ENCODE measurements at regions not wholly inside any gene's neighbourhood (a gene's known extent, or its start where the extent isn't known, plus 50 kb on each side); places are given as distances from the start of the nearest gene placed in this dataset.

- DNase-seq (ENCODE audit: low read depth in 4 of 4, low spot score in 2 of 4) = no peak
Observed at GRCh38 chr4:22911285-22911684, 218.5 kb downstream of the GBA3 start.

GRCh38 chr4:22910200-22910599, 217.5 kb downstream of the GBA3 start:
- no peak for DNase-seq (ENCODE audit: low read depth in 4 of 4, low spot score in 2 of 4)

GRCh38 chr4:22906045-22906444, 213.3 kb downstream of the GBA3 start:
- no peak for DNase-seq (ENCODE audit: low read depth in 4 of 4, low spot score in 2 of 4)

- DNase-seq (ENCODE audit: low read depth in 4 of 4, low spot score in 2 of 4) = no peak
Observed at GRCh38 chr4:22903913-22904312, 211.2 kb downstream of the GBA3 start.

- DNase-seq (ENCODE audit: low read depth in 4 of 4, low spot score in 2 of 4) = no peak
Observed at GRCh38 chr4:22901631-22902030, 208.9 kb downstream of the GBA3 start.

GRCh38 chr4:22900876-22901275, 208.1 kb downstream of the GBA3 start:
- no peak for DNase-seq (ENCODE audit: low read depth in 4 of 4, low spot score in 2 of 4)

- DNase-seq (ENCODE audit: low read depth in 4 of 4, low spot score in 2 of 4) = no peak
Observed at GRCh38 chr4:22897520-22898108, 204.9 kb downstream of the GBA3 start.

- no peak for DNase-seq (ENCODE audit: low read depth in 4 of 4, low spot score in 2 of 4)
Observed at GRCh38 chr4:22895482-22895881, 202.7 kb downstream of the GBA3 start.

GRCh38 chr4:22884157-22884556, 191.4 kb downstream of the GBA3 start:
- no peak for DNase-seq (ENCODE audit: low read depth in 4 of 4, low spot score in 2 of 4)

GRCh38 chr4:22881411-22881810, 188.7 kb downstream of the GBA3 start:
- peak in 1 of 4 donors; percentile 20 for DNase-seq (ENCODE audit: low read depth in 4 of 4, low spot score in 2 of 4)

GRCh38 chr4:22877486-22878052, 184.8 kb downstream of the GBA3 start:
- no peak for DNase-seq (ENCODE audit: low read depth in 4 of 4, low spot score in 2 of 4)

- DNase-seq (ENCODE audit: low read depth in 4 of 4, low spot score in 2 of 4) = no peak
Observed at GRCh38 chr4:22876270-22876669, 183.5 kb downstream of the GBA3 start.

GRCh38 chr4:22875587-22876257, 183.0 kb downstream of the GBA3 start:
- no peak for DNase-seq (ENCODE audit: low read depth in 4 of 4, low spot score in 2 of 4)

GRCh38 chr4:22874334-22874912, 181.7 kb downstream of the GBA3 start:
- no peak for DNase-seq (ENCODE audit: low read depth in 4 of 4, low spot score in 2 of 4)

- DNase-seq (ENCODE audit: low read depth in 4 of 4, low spot score in 2 of 4) = no peak
Observed at GRCh38 chr4:22873899-22874298, 181.2 kb downstream of the GBA3 start.

- no peak for DNase-seq (ENCODE audit: low read depth in 4 of 4, low spot score in 2 of 4)
Observed at GRCh38 chr4:22870847-22871449, 178.2 kb downstream of the GBA3 start.

- DNase-seq (ENCODE audit: low read depth in 4 of 4, low spot score in 2 of 4) = no peak
Observed at GRCh38 chr4:22869235-22869634, 176.5 kb downstream of the GBA3 start.
